Calu3 (cell line): ENCODE measurements at regions not wholly inside any gene's neighbourhood (a gene's known extent, or its start where the extent isn't known, plus 50 kb on each side); places are given as distances from the start of the nearest gene placed in this dataset.

Source experiments
- BruUV-seq: library from RNA; stranded (reverse); fragments of 400-500 nt; replicated peaks from 2 replicates; lab custom pipeline; 2021; lab: Mats Ljungman, UMichigan
- CTCF ChIA-PET: fragments of 300-600 bp; sonication (Branson Sonifier 250); formaldehyde crosslinking; loops from one replicate; lab custom pipeline; 2022; ENCODE audit warnings: antibody characterized with exemption; lab: Charles Lee
- DNase-seq: peaks from one replicate; pipeline ENCODE4 v3.0.0; 2022
- H3K27ac Mint-ChIP-seq: one replicate; pipeline ENCODE4 v1.8.0; 2022; ENCODE audit warnings: mixed read lengths; ENCODE audit not compliant: unreplicated experiment
- H3K27me3 Mint-ChIP-seq: one replicate; pipeline ENCODE4 v1.8.0; 2022; ENCODE audit warnings: mixed read lengths; ENCODE audit not compliant: unreplicated experiment
- H3K36me3 Mint-ChIP-seq: one replicate; pipeline ENCODE4 v1.8.0; 2022; ENCODE audit warnings: mild to moderate bottlenecking, moderate library complexity, mixed read lengths; ENCODE audit not compliant: insufficient read depth, unreplicated experiment
- H3K4me1 Mint-ChIP-seq: one replicate; pipeline ENCODE4 v1.8.0; 2022; ENCODE audit warnings: mild to moderate bottlenecking, low read depth, mixed read lengths; ENCODE audit not compliant: unreplicated experiment
- H3K4me3 Mint-ChIP-seq: one replicate; pipeline ENCODE4 v1.8.0; 2022; ENCODE audit warnings: mild to moderate bottlenecking, low read depth, moderate library complexity, mixed read lengths; ENCODE audit not compliant: unreplicated experiment
- H3K9me3 Mint-ChIP-seq: one replicate; pipeline ENCODE4 v1.8.0; 2022; ENCODE audit warnings: low read depth, mixed read lengths; ENCODE audit not compliant: unreplicated experiment
- CTCF ChIP-seq: fragments of 200-600 bp; IDR thresholded peaks from one replicate; pipeline ENCODE4 v1.8.0; 2022; ENCODE audit warnings: antibody characterized with exemption; ENCODE audit not compliant: unreplicated experiment
- intact Hi-C: fragments of 100-400 bp; cut with micrococcal nuclease; formaldehyde crosslinking; loops from one replicate; pipeline ENCODE4 v1.10.0; 2022; ENCODE audit not compliant: unreplicated experiment

DNA sequence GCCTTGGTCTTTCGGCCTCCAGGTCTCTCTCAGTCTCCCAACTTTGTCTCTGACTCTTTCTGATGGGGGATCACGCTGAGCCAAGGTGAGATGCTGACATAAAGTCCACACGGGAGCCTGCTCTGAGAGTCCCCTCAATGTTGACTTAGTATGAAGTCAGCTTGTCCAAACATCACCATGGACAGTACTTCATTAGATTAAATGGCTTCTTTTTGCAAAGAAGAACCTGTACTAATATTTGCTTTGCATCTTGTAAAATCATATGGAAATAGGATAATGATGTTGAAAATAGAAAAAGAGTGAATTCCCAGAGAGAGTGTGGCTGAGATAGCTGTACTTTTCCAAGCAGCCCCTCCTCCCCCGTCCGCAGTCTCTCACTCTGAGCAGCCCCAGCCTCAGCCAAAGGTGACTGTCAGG is 56.7 kb upstream of the SIAH1 start:
- DNase-seq, result no peak
- no peaks in the 10 kb centered on the region for H3K36me3 Mint-ChIP-seq
- no peaks in the 10 kb centered on the region for H3K9me3 Mint-ChIP-seq
- no TSS peak for BruUV-seq
- H3K4me1 Mint-ChIP-seq, result peaks cover 15% of the 10 kb centered on the region
- CTCF ChIA-PET, result no interaction called here
- no peak overlapping the region for H3K27ac Mint-ChIP-seq
- no peak for TF ChIP-seq CTCF
- intact Hi-C loops, result no loop called here
- no peak overlapping the region for H3K4me3 Mint-ChIP-seq
- no peaks in the 10 kb centered on the region for H3K27me3 Mint-ChIP-seq

GRCh38 chr16:48441106-48441505 is 55.9 kb upstream of the SIAH1 start:
- no TSS peak for BruUV-seq
- intact Hi-C loops, result no loop called here
- Mint-ChIP-seq H3K36me3 (no peaks in the 10 kb centered on the region), H3K4me1 (peaks cover 15% of the 10 kb centered on the region), H3K4me3 (no peak overlapping the region), H3K27me3 (no peaks in the 10 kb centered on the region), H3K27ac (no peak overlapping the region), H3K9me3 (no peaks in the 10 kb centered on the region)
- no peak for DNase-seq
- TF ChIP-seq CTCF, result no peak
- CTCF ChIA-PET, result no interaction called here

DNA sequence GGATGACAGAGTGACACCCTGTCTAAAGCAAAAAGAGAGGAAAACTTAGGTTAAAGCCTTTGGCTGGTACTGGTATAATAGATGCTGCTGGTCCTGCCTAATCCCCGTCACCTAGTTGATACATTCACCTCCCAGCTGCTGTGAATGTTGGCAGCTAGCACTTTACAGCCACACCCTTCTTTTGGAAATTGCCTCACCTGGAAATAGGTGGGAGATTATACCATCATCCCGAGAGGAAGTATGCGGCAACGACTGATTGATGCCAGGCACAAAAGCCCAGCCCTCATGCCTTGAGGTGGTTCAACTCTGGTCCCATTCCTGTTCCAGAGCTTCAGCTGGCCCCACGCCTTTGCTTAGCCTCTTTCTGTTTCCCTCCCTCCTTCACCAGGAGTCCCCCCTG is 53.2 kb upstream of the SIAH1 start:
- no TSS peak for BruUV-seq
- Mint-ChIP-seq H3K36me3 (no peaks in the 10 kb centered on the region), H3K4me3 (no peak overlapping the region), H3K9me3 (no peaks in the 10 kb centered on the region), H3K27ac (no peak overlapping the region), H3K27me3 (no peaks in the 10 kb centered on the region), H3K4me1 (peaks cover 12% of the 10 kb centered on the region)
- no peak for DNase-seq
- intact Hi-C loops, result no loop called here
- CTCF ChIA-PET, result interaction anchor here (1.2 kb wide), 1 partner anchor 88 kb away, joined by 3 read pairs; no protein-coding TSS in a partner anchor
- no peak for TF ChIP-seq CTCF

- CTCF ChIA-PET, result no interaction called here
- Mint-ChIP-seq H3K4me1 (peaks cover 12% of the 10 kb centered on the region), H3K27ac (no peak overlapping the region), H3K4me3 (no peak overlapping the region), H3K27me3 (no peaks in the 10 kb centered on the region), H3K9me3 (no peaks in the 10 kb centered on the region), H3K36me3 (no peaks in the 10 kb centered on the region)
- intact Hi-C loops, result no loop called here
- no TSS peak for BruUV-seq
- no peak for DNase-seq
- no peak for TF ChIP-seq CTCF
Observed at GRCh38 chr16:48435906-48436305, 50.7 kb upstream of the SIAH1 start.
